ENCODE measurements at regions not wholly inside any gene's neighbourhood (a gene's known extent, or its start where the extent isn't known, plus 50 kb on each side); places are given as distances from the start of the nearest gene placed in this dataset.
A peak's percentile ranks its signal among the peaks of the same experiment; 100 is the strongest.

DNA sequence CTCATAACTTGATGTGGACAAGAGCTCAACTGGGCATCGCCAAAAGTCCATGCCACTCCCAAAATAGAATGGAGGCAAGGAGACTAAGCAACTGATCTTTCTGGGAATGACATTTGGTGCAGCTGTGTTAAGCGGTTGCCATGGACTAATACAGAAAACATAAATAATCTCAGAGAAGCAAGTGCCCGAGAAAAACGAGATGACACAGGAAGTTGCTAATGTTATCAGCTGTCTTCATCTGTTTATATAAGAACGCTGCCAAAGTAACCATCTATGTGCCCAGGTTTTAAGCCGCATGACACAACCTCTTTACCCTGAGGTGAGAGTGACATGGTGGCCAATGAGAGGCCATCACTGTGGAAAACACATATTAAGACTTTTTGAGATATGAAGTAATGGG is 54.9 kb upstream of the SACS start:
- DNase-seq (ENCODE audit: low read depth in 3 of 3, low spot score in 2 of 3) = no peak

GRCh38 chr13:23496255-23496654 is 62.8 kb upstream of the SACS start:
- no peak for DNase-seq (ENCODE audit: low read depth in 3 of 3, low spot score in 2 of 3)

DNA sequence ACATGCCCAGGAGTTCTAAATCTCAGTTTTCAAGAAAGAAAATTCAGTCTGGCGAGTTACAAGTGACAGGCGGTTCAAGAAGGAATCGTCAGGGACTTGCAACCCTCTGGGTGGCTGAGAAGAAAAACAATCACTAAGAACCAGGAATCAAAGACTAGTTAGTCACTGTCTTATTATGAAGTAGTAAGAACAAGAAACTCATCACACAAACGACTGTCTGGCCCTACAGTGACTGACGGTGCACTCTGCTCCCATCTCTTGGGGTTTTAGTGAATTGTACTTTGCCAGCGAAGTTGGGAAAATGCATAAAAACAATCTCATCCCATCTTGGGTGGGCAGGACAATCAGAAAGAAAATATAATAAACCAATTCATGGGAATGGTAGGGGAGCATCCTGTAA is 63.7 kb upstream of the SACS start:
- DNase-seq (ENCODE audit: low read depth in 3 of 3, low spot score in 2 of 3) = no peak

- no peak for DNase-seq (ENCODE audit: low read depth in 3 of 3, low spot score in 2 of 3)
These were observed 67.3 kb upstream of the SACS start for GRCh38 chr13:23500849-23501248.

DNA sequence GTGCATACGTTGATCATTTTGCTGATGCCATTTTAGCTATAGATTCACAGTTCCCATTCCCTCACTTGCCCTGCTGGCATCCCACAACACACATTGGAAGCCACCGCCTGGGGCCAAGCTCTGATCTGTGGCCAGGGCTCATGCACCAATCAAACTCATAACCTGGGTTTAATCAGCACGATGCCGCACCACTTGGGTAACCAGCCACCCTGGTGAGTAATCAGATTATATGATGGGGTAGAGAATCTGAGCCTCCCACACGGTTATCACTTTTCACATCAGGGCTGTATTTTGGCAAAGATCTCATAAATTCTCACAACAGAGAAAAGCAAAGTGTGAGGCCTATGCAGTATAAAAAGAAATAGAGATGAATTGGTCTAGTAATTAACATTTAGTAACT is 66.0 kb upstream of the TNFRSF19 start:
- no peak for DNase-seq (ENCODE audit: low read depth in 3 of 3, low spot score in 2 of 3)

DNA sequence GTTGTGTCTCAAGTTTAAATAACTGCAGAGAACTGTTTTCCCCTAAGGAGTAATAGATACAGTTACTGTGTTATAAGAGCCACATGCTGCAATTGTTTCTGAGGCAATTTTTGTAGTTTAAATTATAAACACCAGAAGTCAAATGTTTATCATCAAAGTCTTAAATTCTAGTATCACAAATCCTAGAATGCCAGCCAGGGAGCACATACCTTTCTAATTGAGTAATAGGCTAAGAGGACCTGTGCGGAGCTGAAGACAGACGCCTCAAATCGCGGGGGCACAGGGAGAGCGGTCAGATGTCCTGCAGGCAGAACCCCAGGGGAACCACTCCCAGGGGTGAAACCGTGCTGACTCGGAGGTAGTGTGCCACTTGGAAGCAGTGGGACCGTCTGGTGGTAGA is 65.2 kb upstream of the TNFRSF19 start:
- no peak for DNase-seq (ENCODE audit: low read depth in 3 of 3, low spot score in 2 of 3)

DNA sequence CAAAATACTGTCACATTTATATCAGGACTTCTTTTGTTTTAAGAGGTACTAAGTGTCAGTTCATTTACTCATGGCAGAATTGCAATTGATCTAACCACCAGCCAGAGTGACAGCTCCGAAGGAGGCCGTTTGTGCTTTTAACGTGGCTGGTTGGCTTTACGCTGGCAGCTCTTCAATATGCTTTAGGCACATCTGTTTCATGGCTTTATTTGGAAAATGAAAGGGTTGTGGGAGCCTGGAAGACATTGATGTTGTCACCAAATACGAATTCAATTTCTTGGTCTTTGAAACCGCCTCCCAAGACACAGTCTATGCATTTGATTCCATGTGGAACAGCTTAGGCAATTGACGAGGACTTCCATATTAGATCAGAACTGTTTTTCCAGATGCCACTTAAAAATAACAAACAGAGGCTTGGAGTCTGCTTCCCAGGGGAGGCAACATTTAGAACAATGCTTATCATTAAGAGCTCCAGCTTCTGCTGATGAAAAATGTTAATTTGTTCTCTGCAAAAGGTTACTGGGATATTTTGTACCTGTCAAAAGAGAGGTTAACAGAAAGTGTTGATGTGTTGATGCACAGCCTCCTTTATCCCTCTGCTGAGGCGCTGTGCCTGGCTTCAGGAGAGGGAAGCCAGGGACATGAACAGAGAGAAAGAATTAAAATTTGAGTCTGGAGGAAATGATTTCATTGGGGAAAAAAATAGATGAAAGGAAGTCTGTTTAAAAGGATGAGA is 64.0 kb upstream of the TNFRSF19 start:
- no peak for DNase-seq (ENCODE audit: low read depth in 3 of 3, low spot score in 2 of 3)

- DNase-seq (ENCODE audit: low read depth in 3 of 3, low spot score in 2 of 3) = peak in 2 of 3 donors; percentile 44 to 55
These were observed 63.4 kb upstream of the TNFRSF19 start for GRCh38 chr13:23506807-23507291.

DNA sequence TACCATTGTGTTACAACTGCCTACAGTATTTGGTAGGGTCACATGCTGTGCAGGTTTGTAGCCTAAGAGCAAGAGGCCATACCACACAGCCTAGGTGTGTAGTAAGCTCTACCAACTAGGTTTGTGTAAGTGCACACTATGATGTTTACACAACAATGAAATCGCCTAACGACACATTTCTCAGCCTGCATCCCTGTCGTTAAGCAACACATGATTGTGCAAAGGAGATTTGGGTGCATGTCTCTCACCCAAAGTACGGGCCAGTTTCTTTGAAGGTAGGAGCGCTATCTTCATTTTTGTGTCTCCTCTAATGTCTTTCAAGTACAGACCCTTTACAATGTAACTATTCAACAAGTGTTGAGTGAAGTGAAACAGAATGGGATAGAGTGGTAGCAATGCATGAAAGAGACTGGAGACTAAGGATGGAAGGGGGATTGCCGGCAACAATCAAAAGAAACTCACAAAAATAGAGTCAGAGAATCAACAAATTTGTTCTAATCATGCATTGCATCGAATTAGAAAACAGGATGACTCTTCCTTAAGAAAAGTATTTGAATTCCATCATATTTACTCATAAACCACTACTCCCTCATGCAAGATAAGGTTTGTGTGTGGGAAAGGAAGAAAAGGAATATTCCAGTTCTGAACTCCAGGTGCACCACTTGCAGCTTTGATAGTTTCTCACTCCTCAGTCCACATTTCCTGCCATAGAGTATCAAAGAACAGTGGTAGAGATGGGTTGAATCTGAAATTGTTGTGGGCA is 60.2 kb upstream of the TNFRSF19 start:
- no peak for DNase-seq (ENCODE audit: low read depth in 3 of 3, low spot score in 2 of 3)

- no peak for DNase-seq (ENCODE audit: low read depth in 3 of 3, low spot score in 2 of 3)
These were observed 59.7 kb upstream of the TNFRSF19 start for GRCh38 chr13:23510544-23510916.

DNA sequence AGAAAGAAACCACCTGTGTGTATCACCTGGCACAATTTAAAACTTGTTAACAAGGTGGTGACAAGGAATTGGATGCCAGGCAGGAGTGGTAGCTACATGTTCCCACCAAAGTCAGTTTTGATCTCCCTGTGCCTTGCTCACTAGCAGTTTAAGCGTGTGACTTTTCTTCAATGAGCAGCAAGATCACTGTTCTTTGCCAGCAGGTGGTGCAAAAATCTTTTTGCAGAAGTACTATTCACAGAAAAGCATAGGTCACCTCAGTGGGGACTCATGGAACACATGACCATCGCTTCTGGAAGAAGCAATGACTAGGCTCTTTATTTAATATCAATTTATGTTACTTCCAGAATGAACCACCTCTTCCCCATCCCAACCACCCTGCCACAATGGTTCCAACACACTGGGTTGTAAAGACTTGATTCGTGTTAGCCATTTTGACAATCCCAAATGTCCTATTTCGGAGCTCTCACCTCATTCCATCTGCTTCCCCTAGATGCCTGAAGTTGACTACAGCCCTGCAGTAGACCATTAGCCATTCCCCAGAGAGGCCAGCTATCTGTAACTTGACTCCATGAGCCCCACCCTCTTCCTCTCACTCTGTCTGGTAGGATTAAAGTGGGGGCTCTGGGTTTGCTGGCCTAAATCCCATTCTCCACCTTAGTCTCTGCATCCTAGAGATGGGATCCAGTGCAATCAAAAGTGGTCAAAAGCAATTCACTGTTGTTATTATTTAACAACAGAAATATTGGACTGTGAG is 59.1 kb upstream of the TNFRSF19 start:
- DNase-seq (ENCODE audit: low read depth in 3 of 3, low spot score in 2 of 3) = no peak

DNA sequence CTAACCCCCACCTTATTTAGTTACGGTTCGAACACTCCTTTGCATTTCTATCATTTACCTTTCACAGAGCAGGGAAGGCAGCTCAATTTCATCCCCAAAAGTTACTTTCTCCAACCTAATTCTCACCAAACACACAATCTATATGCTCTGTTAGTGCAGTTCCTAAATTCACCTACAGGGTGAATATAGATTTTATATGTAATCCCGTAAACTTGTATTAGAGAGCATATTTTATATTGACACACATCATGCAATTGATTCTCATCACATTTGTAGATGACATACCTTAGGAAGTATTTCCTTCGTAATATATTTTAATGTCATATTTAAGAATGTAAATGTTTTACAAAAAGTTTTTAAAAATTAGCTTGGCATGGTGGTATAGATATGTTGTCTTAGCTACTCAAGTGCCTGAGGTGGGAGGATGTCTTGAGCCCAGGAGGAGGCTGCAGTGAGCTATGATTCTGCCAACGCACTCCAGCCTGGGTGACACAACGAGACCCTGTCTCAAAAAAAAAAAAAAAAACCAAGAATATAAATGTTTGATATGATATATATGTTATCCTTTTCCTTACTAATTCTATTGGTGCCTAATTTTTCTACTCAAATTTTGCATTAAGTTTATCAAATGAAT is 57.3 kb upstream of the TNFRSF19 start:
- no peak for DNase-seq (ENCODE audit: low read depth in 3 of 3, low spot score in 2 of 3)

DNA sequence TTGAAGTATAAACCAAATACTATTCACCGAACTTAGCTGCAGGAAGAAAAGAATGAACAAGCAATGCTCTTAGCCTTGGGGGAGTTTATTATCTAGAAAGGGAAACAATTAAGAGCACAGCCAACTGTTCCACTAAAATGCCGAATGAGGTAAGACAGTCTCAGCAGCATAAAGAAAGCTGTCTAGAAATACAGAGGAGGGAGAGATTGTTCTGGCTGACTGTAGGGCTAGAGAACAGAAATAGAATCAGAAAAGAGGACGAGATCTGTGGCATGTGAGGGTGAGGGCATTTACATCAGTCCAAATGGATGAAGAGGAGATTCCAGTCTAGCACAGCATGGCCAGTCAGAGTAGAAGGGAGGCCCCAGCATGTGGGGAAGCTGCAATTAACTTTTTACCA is 56.8 kb upstream of the TNFRSF19 start:
- no peak for DNase-seq (ENCODE audit: low read depth in 3 of 3, low spot score in 2 of 3)

DNA sequence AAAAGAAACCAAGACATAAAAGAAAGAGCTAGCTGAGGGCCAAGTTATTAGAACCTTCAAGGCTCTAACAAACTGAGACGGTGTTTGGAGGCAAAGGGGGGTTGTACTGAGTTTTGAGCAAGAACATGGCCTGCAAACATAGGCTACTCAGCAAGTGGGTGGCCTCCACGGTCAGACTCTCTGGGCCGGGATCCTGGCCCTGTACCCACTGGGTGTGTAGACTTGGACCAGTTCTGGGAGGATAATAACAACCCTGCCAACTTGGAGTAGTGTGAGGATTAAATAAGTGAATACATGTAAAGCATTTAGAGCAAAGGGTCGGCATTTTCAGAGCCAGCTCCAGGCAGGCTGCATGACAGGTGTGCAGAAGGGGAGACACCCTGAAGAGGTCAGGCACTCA is 56.1 kb upstream of the TNFRSF19 start:
- no peak for DNase-seq (ENCODE audit: low read depth in 3 of 3, low spot score in 2 of 3)

- no peak for DNase-seq (ENCODE audit: low read depth in 3 of 3, low spot score in 2 of 3)
These were observed 55.1 kb upstream of the TNFRSF19 start for GRCh38 chr13:23515116-23515515.

DNA sequence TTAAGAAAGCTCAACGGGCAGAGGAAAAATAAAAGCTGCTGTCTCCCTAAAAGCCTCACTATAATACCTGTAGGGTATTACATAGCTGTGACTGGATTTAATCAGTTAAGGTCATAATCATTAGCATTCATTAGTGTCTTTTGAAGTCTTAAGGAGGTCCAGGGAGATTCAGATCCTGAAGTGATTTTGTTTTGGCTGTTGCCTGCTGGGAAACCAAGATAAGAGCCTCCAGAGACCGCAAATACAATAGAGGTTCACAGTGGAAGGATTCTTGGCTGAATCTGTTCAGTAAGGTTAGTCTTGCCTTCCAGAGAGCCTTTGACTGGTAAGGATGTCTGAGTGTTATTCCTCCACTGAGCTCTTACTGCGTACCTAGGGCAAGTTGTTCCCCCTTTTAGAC is 54.0 kb upstream of the TNFRSF19 start:
- no peak for DNase-seq (ENCODE audit: low read depth in 3 of 3, low spot score in 2 of 3)

- no peak for DNase-seq (ENCODE audit: low read depth in 3 of 3, low spot score in 2 of 3)
These were observed 53.5 kb upstream of the TNFRSF19 start for GRCh38 chr13:23516702-23517101.

GRCh38 chr13:23518231-23518630 is 52.0 kb upstream of the TNFRSF19 start:
- DNase-seq (ENCODE audit: low read depth in 3 of 3, low spot score in 2 of 3) = no peak
